PC-3 (cell line): ENCODE measurements at regions not wholly inside any gene's neighbourhood (a gene's known extent, or its start where the extent isn't known, plus 50 kb on each side); places are given as distances from the start of the nearest gene placed in this dataset.
"Not testable (repeated sequence)": the region's sequence is repeated elsewhere in the genome, so short reads cannot be mapped to it uniquely, and the experiment has no call there.

Source experiments
- ATAC-seq: fragments of 200-7000 bp; cut with Tn5 transposase; 2 replicates; pipeline ENCODE4 v1.9.1; 2020; ENCODE audit warnings: mild to moderate bottlenecking, moderate library complexity
- BruUV-seq: library from RNA; stranded (reverse); fragments of 400-500 nt; replicated peaks from 2 replicates; lab custom pipeline; 2021; lab: Mats Ljungman, UMichigan
- CTCF ChIA-PET: fragments of 300-600 bp; sonication (Branson Sonifier 250); formaldehyde crosslinking; loops from one replicate; lab custom pipeline; 2022; ENCODE audit warnings: antibody characterized with exemption; lab: Charles Lee
- POLR2A ChIA-PET: fragments of 300-600 bp; sonication (Branson Sonifier 250); formaldehyde crosslinking; loops from one replicate; lab custom pipeline; 2022; ENCODE audit warnings: antibody characterized with exemption; ENCODE audit not compliant: unreplicated experiment; lab: Charles Lee
- DNase-seq: peaks from one replicate; pipeline ENCODE4 v3.0.0-alpha.2; 2015
- H2AFZ ChIP-seq: fragments of 300-600 bp; sonication (generic); 2 replicates; pipeline ENCODE4 v1.6.0; 2016; ENCODE audit warnings: antibody characterized with exemption, low read length
- H3F3A ChIP-seq: fragments of 300-600 bp; sonication (generic); one replicate; pipeline ENCODE4 v1.6.0; 2017; ENCODE audit warnings: antibody characterized with exemption, low read length, control low read depth, mild to moderate bottlenecking; ENCODE audit not compliant: unreplicated experiment
- H3K27ac ChIP-seq: fragments of 300-600 bp; sonication (generic); 2 replicates; pipeline ENCODE4 v1.5.1; 2016; ENCODE audit warnings: mild to moderate bottlenecking, low read length
- H3K27me3 ChIP-seq: fragments of 300-600 bp; sonication (generic); 2 replicates; pipeline ENCODE4 v1.6.1; 2016; ENCODE audit warnings: low read length, mixed read lengths
- H3K36me3 ChIP-seq: fragments of 300-600 bp; sonication (generic); 2 replicates; pipeline ENCODE4 v1.6.1; 2016; ENCODE audit warnings: low read depth, mixed run types, low read length, mixed read lengths
- H3K4me1 ChIP-seq: fragments of 300-600 bp; sonication (generic); 2 replicates; pipeline ENCODE4 v1.5.1; 2016; ENCODE audit warnings: low read length; ENCODE audit not compliant: insufficient read depth
- H3K4me2 ChIP-seq: fragments of 300-600 bp; sonication (generic); 2 replicates; pipeline ENCODE4 v1.6.0; 2016; ENCODE audit warnings: low read length
- H3K4me3 ChIP-seq: fragments of 300-600 bp; sonication (generic); 2 replicates; pipeline ENCODE4 v1.5.1; 2016; ENCODE audit warnings: mild to moderate bottlenecking, low read length, mixed read lengths
- H3K79me2 ChIP-seq: fragments of 300-600 bp; sonication (generic); 2 replicates; pipeline ENCODE4 v1.6.1; 2017; ENCODE audit warnings: low read length, mixed read lengths
- H3K9ac ChIP-seq: fragments of 300-600 bp; sonication (generic); 2 replicates; pipeline ENCODE4 v1.6.0; 2016; ENCODE audit warnings: mild to moderate bottlenecking, low read length
- H3K9me2 ChIP-seq: fragments of 300-600 bp; sonication (generic); replicated peaks from 2 replicates; pipeline ENCODE4 v1.6.1; 2016; ENCODE audit warnings: mixed run types, low read length, mixed read lengths
- H3K9me3 ChIP-seq: fragments of 300-600 bp; sonication (generic); 2 replicates; pipeline ENCODE4 v1.6.1; 2016; ENCODE audit warnings: low read length, mixed read lengths
- H4K20me1 ChIP-seq: fragments of 300-600 bp; sonication (generic); 2 replicates; pipeline ENCODE4 v1.6.1; 2016; ENCODE audit warnings: low read length, mixed read lengths
- CTCF ChIP-seq: fragments of 300-600 bp; sonication (generic); conservative IDR thresholded peaks from 2 replicates; pipeline ENCODE4 v1.5.1; 2017; ENCODE audit warnings: antibody characterized with exemption, low read depth, mild to moderate bottlenecking, low read length
- EZH2 ChIP-seq: fragments of 300-600 bp; sonication (generic); IDR thresholded peaks from one replicate; pipeline ENCODE4 v1.6.1; 2017; ENCODE audit warnings: antibody characterized with exemption, mild to moderate bottlenecking, low read length; ENCODE audit not compliant: unreplicated experiment
- EZH2phosphoT487 ChIP-seq: fragments of 300-600 bp; sonication (generic); IDR thresholded peaks from 2 replicates; pipeline ENCODE4 v1.6.1; 2018; ENCODE audit warnings: mild to moderate bottlenecking, antibody characterized with exemption, low read length, borderline replicate concordance
- intact Hi-C: fragments of 100-400 bp; cut with micrococcal nuclease; formaldehyde crosslinking; loops from 2 replicates; pipeline ENCODE4 v1.9.0; 2023

GRCh38 chr4:94084155-94084554, 123.5 kb upstream of the SMARCAD1 start:
- no peak for DNase-seq
- Histone ChIP-seq H2AFZ (no peak overlapping the region), H3K79me2 (no peaks in the 10 kb centered on the region), H3K9me2 (no peaks in the 10 kb centered on the region), H3K27me3 (no peaks in the 10 kb centered on the region), H3K27ac (no peak overlapping the region), H4K20me1 (no peaks in the 10 kb centered on the region), H3F3A (no peaks in the 10 kb centered on the region), H3K36me3 (no peaks in the 10 kb centered on the region), H3K4me3 (no peak overlapping the region), H3K4me2 (no peak overlapping the region), H3K9ac (no peak overlapping the region), H3K4me1 (no peaks in the 10 kb centered on the region), H3K9me3 (no peaks in the 10 kb centered on the region)
- ChIA-PET POLR2A (no interaction called here), CTCF (no interaction called here)
- TF ChIP-seq EZH2 (no peak), CTCF (no peak), EZH2phosphoT487 (no peak)
- ATAC-seq: no peak
- BruUV-seq: no TSS peak
- intact Hi-C loops: no loop called here

- H3K4me3 ChIP-seq, H2AFZ ChIP-seq, H3K36me3 ChIP-seq, H4K20me1 ChIP-seq, intact Hi-C loops, H3K9me2 ChIP-seq, H3K27me3 ChIP-seq, H3K27ac ChIP-seq, H3F3A ChIP-seq, H3K9me3 ChIP-seq, H3K4me2 ChIP-seq, POLR2A ChIA-PET, BruUV-seq, DNase-seq, CTCF ChIA-PET, ATAC-seq, H3K79me2 ChIP-seq, H3K9ac ChIP-seq, H3K4me1 ChIP-seq: not testable (repeated sequence)
Observed at GRCh38 chr4:94099141-94099540, 108.5 kb upstream of the SMARCAD1 start.

DNA sequence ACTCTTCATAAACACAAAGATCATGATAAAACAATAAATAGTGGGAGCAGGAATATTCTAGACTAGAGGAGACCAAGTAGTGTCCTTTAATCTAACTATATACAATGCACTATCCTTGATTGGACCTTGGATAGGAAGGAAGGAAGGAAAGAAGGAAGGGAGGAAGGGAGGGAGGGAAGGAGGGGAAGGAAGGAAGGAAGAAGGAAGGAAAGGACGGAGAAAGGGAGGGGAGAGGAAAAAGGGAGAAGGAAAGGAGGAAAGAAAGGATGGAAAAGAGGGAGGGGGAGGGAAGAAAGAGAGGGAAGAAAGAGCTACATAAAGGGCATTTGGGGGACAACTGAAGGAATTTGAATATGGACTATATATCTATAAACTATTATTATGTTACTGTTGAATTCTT, 95.0 kb upstream of the SMARCAD1 start:
- Histone ChIP-seq H3K4me2 (no peak overlapping the region), H3F3A (no peaks in the 10 kb centered on the region), H3K9me3 (no peaks in the 10 kb centered on the region), H3K27ac (no peak overlapping the region), H3K4me1 (no peaks in the 10 kb centered on the region), H3K9ac (no peak overlapping the region), H4K20me1 (no peaks in the 10 kb centered on the region), H3K79me2 (no peaks in the 10 kb centered on the region), H3K27me3 (peaks cover 21% of the 10 kb centered on the region; the same call in 1 of the 2 replicates), H3K9me2 (no peaks in the 10 kb centered on the region), H3K36me3 (no peaks in the 10 kb centered on the region), H2AFZ (no peak overlapping the region), H3K4me3 (no peak overlapping the region)
- ATAC-seq (no peak), DNase-seq (no peak)
- POLR2A ChIA-PET: no interaction called here
- BruUV-seq: no TSS peak
- TF ChIP-seq EZH2 (no peak), CTCF (no peak), EZH2phosphoT487 (no peak)
- CTCF ChIA-PET: no interaction called here
- intact Hi-C loops: no loop called here
